ENCODE measurements at regions not wholly inside any gene's neighbourhood (a gene's known extent, or its start where the extent isn't known, plus 50 kb on each side); places are given as distances from the start of the nearest gene placed in this dataset.

GRCh38 chr3:110393941-110394340 is 677.7 kb upstream of the NECTIN3 start:
- TF ChIP-seq, protein P1, sequence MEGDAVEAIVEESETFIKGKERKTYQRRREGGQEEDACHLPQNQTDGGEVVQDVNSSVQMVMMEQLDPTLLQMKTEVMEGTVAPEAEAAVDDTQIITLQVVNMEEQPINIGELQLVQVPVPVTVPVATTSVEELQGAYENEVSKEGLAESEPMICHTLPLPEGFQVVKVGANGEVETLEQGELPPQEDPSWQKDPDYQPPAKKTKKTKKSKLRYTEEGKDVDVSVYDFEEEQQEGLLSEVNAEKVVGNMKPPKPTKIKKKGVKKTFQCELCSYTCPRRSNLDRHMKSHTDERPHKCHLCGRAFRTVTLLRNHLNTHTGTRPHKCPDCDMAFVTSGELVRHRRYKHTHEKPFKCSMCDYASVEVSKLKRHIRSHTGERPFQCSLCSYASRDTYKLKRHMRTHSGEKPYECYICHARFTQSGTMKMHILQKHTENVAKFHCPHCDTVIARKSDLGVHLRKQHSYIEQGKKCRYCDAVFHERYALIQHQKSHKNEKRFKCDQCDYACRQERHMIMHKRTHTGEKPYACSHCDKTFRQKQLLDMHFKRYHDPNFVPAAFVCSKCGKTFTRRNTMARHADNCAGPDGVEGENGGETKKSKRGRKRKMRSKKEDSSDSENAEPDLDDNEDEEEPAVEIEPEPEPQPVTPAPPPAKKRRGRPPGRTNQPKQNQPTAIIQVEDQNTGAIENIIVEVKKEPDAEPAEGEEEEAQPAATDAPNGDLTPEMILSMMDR (IDR thresholded peaks at IDR 0.05; ENCODE audit: insufficient read depth, low read length, poor library complexity, severe bottlenecking) = no peak
- H3K36me3 ChIP-seq (ENCODE audit: control insufficient read depth, insufficient read depth, low read length) = no peaks in the 10 kb centered on the region
- H3K27me3 ChIP-seq (ENCODE audit: control insufficient read depth, insufficient read depth, low read length) = no peaks in the 10 kb centered on the region
- DNase-seq (ENCODE audit: low read depth) = no peak
- H3K4me3 ChIP-seq (ENCODE audit: low read depth, low read length) = no peak overlapping the region

DNA sequence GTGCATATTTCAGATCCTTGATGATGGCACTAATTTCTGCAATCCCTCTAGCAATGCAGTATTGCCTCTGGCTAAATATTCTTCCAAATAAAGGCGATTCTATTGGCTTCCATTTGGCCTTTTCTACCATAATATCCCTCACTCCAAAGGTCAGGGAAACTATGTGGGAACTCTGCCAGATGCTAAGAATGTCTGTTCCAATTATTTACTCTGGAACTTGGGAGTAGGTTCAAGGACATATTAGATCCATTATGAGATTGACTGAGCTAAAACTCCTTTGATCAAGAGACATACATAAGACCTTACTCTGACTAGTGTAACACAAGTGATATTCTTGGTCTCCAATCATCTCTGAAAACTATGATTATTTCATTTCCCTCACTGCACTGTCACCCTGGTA is 674.5 kb upstream of the NECTIN3 start:
- no peak overlapping the region for H3K4me3 ChIP-seq (ENCODE audit: low read depth, low read length)
- H3K27me3 ChIP-seq (ENCODE audit: control insufficient read depth, insufficient read depth, low read length) = no peaks in the 10 kb centered on the region
- no peaks in the 10 kb centered on the region for H3K36me3 ChIP-seq (ENCODE audit: control insufficient read depth, insufficient read depth, low read length)
- DNase-seq (ENCODE audit: low read depth) = no peak
- TF ChIP-seq, protein P1 (IDR thresholded peaks at IDR 0.05; ENCODE audit: insufficient read depth, low read length, poor library complexity, severe bottlenecking) = no peak

GRCh38 chr3:110400315-110400714 is 671.3 kb upstream of the NECTIN3 start:
- DNase-seq (ENCODE audit: low read depth) = no peak
- TF ChIP-seq, protein P1 (IDR thresholded peaks at IDR 0.05; ENCODE audit: insufficient read depth, low read length, poor library complexity, severe bottlenecking) = no peak
- Histone ChIP-seq H3K4me3 (ENCODE audit: low read depth, low read length) (no peak overlapping the region), H3K27me3 (ENCODE audit: control insufficient read depth, insufficient read depth, low read length) (no peaks in the 10 kb centered on the region), H3K36me3 (ENCODE audit: control insufficient read depth, insufficient read depth, low read length) (no peaks in the 10 kb centered on the region)

DNA sequence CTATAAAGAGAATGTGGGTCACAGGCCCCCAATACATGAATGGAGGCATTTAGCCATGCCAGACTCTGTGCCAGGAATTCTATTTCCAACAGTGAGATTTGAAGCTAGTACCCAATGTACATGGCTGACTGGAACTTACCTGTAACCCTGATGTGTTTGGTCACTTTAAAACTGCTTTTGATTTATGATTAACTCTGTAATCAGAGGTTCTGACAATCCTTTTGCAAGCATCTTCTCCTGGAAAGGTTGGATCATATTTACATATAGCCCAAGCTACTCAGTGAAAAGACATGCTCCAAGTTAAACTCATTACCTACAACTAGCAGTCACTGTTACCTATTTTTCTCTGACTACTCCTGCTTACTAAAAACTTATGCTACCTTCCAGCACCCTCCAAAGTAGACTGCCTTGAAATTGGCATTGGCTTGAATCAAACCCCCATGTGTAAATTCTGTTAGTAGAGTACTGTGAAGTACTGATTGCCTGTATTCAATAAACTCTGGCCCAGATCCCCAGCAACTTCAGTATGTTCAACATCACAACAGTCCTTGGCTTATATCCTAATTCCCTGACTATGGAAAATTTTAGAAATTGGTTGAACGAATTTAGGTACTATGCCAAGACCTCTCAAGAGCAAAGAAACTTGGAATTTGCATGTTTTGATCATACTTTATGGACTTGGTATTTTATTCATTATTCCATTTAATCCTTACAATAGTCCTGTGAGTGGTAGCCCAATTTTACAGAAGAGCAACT is 665.6 kb upstream of the NECTIN3 start:
- no peak overlapping the region for H3K4me3 ChIP-seq (ENCODE audit: low read depth, low read length)
- no peaks in the 10 kb centered on the region for H3K36me3 ChIP-seq (ENCODE audit: control insufficient read depth, insufficient read depth, low read length)
- TF ChIP-seq, protein P1 (IDR thresholded peaks at IDR 0.05; ENCODE audit: insufficient read depth, low read length, poor library complexity, severe bottlenecking) = no peak
- no peaks in the 10 kb centered on the region for H3K27me3 ChIP-seq (ENCODE audit: control insufficient read depth, insufficient read depth, low read length)
- no peak for DNase-seq (ENCODE audit: low read depth)

- DNase-seq (ENCODE audit: low read depth) = no peak
- no peaks in the 10 kb centered on the region for H3K27me3 ChIP-seq (ENCODE audit: control insufficient read depth, insufficient read depth, low read length)
- TF ChIP-seq, protein P1 (IDR thresholded peaks at IDR 0.05; ENCODE audit: insufficient read depth, low read length, poor library complexity, severe bottlenecking) = no peak
- no peaks in the 10 kb centered on the region for H3K36me3 ChIP-seq (ENCODE audit: control insufficient read depth, insufficient read depth, low read length)
- H3K4me3 ChIP-seq (ENCODE audit: low read depth, low read length) = no peak overlapping the region
Observed at GRCh38 chr3:110413266-110413665, 658.4 kb upstream of the NECTIN3 start.

Data from kidney epithelial cell (primary cell).